ENCODE measurements at regions not wholly inside any gene's neighbourhood (a gene's known extent, or its start where the extent isn't known, plus 50 kb on each side); places are given as distances from the start of the nearest gene placed in this dataset.
"Not testable (repeated sequence)": the region's sequence is repeated elsewhere in the genome, so short reads cannot be mapped to it uniquely, and the experiment has no call there.

GRCh38 chr16:52690468-52690867 is 143.5 kb upstream of the TOX3 start:
- DNase-seq (ENCODE audit: low spot score), result no peak
- intact Hi-C loops (cut with DNase I), result no loop called here

GRCh38 chr16:52680993-52681392 is 134.1 kb upstream of the TOX3 start:
- intact Hi-C loops (cut with DNase I), result no loop called here

GRCh38 chr16:52677501-52677900 is 130.6 kb upstream of the TOX3 start:
- intact Hi-C loops (cut with DNase I), result no loop called here
- DNase-seq (ENCODE audit: low spot score), result no peak

More at GRCh38 chr16:52680993-52681392, 134.1 kb upstream of the TOX3 start:
- DNase-seq (ENCODE audit: low spot score), result no peak

- DNase-seq (ENCODE audit: low spot score), result no peak
- intact Hi-C loops (cut with DNase I), result no loop called here
Measured at GRCh38 chr16:52676959-52677358, 130.0 kb upstream of the TOX3 start.

GRCh38 chr16:52671590-52671989 is 124.6 kb upstream of the TOX3 start:
- intact Hi-C loops (cut with DNase I), result no loop called here
- DNase-seq (ENCODE audit: low spot score), result no peak

- intact Hi-C loops (cut with DNase I), result no loop called here
- no peak for DNase-seq (ENCODE audit: low spot score)
Measured at GRCh38 chr16:52657924-52658323, 111.0 kb upstream of the TOX3 start.

GRCh38 chr16:52655916-52656315 is 109.0 kb upstream of the TOX3 start:
- DNase-seq (ENCODE audit: low spot score), result not testable (repeated sequence)

GRCh38 chr16:52655156-52655555 is 108.2 kb upstream of the TOX3 start:
- DNase-seq (ENCODE audit: low spot score); intact Hi-C loops (cut with DNase I): not testable (repeated sequence)

More at GRCh38 chr16:52655916-52656315, 109.0 kb upstream of the TOX3 start:
- intact Hi-C loops (cut with DNase I), result not testable (repeated sequence)

GRCh38 chr16:52652033-52652432 is 105.1 kb upstream of the TOX3 start:
- intact Hi-C loops (cut with DNase I), result no loop called here

GRCh38 chr16:52650789-52651188 is 103.8 kb upstream of the TOX3 start:
- intact Hi-C loops (cut with DNase I), result no loop called here
- no peak for DNase-seq (ENCODE audit: low spot score)

More at GRCh38 chr16:52652033-52652432, 105.1 kb upstream of the TOX3 start:
- DNase-seq (ENCODE audit: low spot score), result no peak

GRCh38 chr16:52650318-52650717 is 103.4 kb upstream of the TOX3 start:
- intact Hi-C loops (cut with DNase I), result no loop called here
- DNase-seq (ENCODE audit: low spot score), result no peak

GRCh38 chr16:52649870-52650269 is 102.9 kb upstream of the TOX3 start:
- no peak for DNase-seq (ENCODE audit: low spot score)
- intact Hi-C loops (cut with DNase I), result no loop called here

GRCh38 chr16:52647588-52647987 is 100.6 kb upstream of the TOX3 start:
- DNase-seq (ENCODE audit: low spot score), result no peak
- intact Hi-C loops (cut with DNase I), result no loop called here

- DNase-seq (ENCODE audit: low spot score), result no peak
- intact Hi-C loops (cut with DNase I), result no loop called here
Measured at GRCh38 chr16:52643006-52643405, 96.1 kb upstream of the TOX3 start.

- intact Hi-C loops (cut with DNase I), result no loop called here
- DNase-seq (ENCODE audit: low spot score), result no peak
Measured at GRCh38 chr16:52634528-52634927, 87.6 kb upstream of the TOX3 start.

GRCh38 chr16:52634104-52634503 is 87.2 kb upstream of the TOX3 start:
- DNase-seq (ENCODE audit: low spot score), result no peak
- intact Hi-C loops (cut with DNase I), result no loop called here

- intact Hi-C loops (cut with DNase I), result no loop called here
- DNase-seq (ENCODE audit: low spot score), result no peak
Measured at GRCh38 chr16:52633230-52633629, 86.3 kb upstream of the TOX3 start.

GRCh38 chr16:52631711-52632110 is 84.8 kb upstream of the TOX3 start:
- DNase-seq (ENCODE audit: low spot score), result no peak
- intact Hi-C loops (cut with DNase I), result no loop called here

- DNase-seq (ENCODE audit: low spot score), result no peak
- intact Hi-C loops (cut with DNase I), result no loop called here
Measured at GRCh38 chr16:52630711-52631110, 83.8 kb upstream of the TOX3 start.

GRCh38 chr16:52629296-52629695 is 82.4 kb upstream of the TOX3 start:
- DNase-seq (ENCODE audit: low spot score), result no peak
- intact Hi-C loops (cut with DNase I), result no loop called here

GRCh38 chr16:52624891-52625290 is 77.9 kb upstream of the TOX3 start:
- no peak for DNase-seq (ENCODE audit: low spot score)
- intact Hi-C loops (cut with DNase I), result no loop called here

GRCh38 chr16:52621651-52622050 is 74.7 kb upstream of the TOX3 start:
- no peak for DNase-seq (ENCODE audit: low spot score)
- intact Hi-C loops (cut with DNase I), result no loop called here

All from posterior vena cava (tissue), 2 donors.